Upper lobe of right lung (tissue), 1 donor: ENCODE measurements at regions not wholly inside any gene's neighbourhood (a gene's known extent, or its start where the extent isn't known, plus 50 kb on each side); places are given as distances from the start of the nearest gene placed in this dataset.

Experiments
- ATAC-seq: fragments of 200-7000 bp; cut with Tn5 transposase; one replicate; pipeline ENCODE4 v1.9.1; 2020; ENCODE audit warnings: mild to moderate bottlenecking, moderate library complexity
- DNase-seq: peaks from one replicate; pipeline ENCODE4 v3.0.0-alpha.2; 2020
- H3K27ac ChIP-seq: fragments of 200-600 bp; one replicate; pipeline ENCODE4 v1.8.0; 2022
- H3K27me3 ChIP-seq: fragments of 200-600 bp; one replicate; pipeline ENCODE4 v1.8.0; 2022; ENCODE audit warnings: mild to moderate bottlenecking
- H3K36me3 ChIP-seq: fragments of 200-600 bp; one replicate; pipeline ENCODE4 v1.8.0; 2022
- H3K4me1 ChIP-seq: fragments of 200-600 bp; one replicate; pipeline ENCODE4 v1.8.0; 2022
- H3K4me3 ChIP-seq: fragments of 200-600 bp; one replicate; pipeline ENCODE4 v1.8.0; 2022; ENCODE audit warnings: mild to moderate bottlenecking
- H3K9me3 ChIP-seq: fragments of 200-600 bp; one replicate; pipeline ENCODE4 v1.8.0; 2022
- CTCF ChIP-seq: fragments of 200-600 bp; IDR thresholded peaks from one replicate; pipeline ENCODE4 v1.8.0; 2022; ENCODE audit warnings: antibody characterized with exemption
- intact Hi-C: fragments of 100-400 bp; cut with DNase I; formaldehyde crosslinking; loops from one replicate; pipeline ENCODE4 v1.11.0; 2022
- donor health status: DM: no; HTN: yes; CAD: no; lungs with severe emphysema.

DNA sequence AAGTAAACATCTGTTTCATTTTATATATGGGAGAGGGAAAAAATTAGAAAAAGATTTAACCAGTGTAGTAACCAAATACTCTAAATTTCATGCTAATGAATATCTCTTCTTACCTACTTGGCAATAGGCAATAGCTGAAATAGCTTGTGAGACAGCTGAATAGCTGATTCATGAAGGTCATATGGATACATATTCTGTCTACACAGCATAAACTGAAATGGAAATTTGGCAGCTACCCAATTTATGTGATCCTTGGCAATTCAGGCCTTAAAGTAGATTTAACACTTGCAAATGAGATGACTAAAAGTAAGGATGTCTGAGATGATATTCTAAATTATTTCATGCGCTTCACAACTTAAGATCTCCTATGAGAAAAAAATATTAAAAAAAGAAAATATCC lies 261.2 kb upstream of the SEMA3A start:
- intact Hi-C loops: no loop called here
- no peaks in the 10 kb centered on the region for H3K36me3 ChIP-seq
- H3K27me3 ChIP-seq: no peaks in the 10 kb centered on the region
- no peak for DNase-seq
- no peak overlapping the region for H3K4me3 ChIP-seq
- TF ChIP-seq CTCF: no peak
- no peaks in the 10 kb centered on the region for H3K4me1 ChIP-seq
- ATAC-seq: no peak
- no peaks in the 10 kb centered on the region for H3K9me3 ChIP-seq
- H3K27ac ChIP-seq: no peak overlapping the region

- H3K4me3 ChIP-seq: no peak overlapping the region
- no peaks in the 10 kb centered on the region for H3K36me3 ChIP-seq
- no peaks in the 10 kb centered on the region for H3K9me3 ChIP-seq
- no peaks in the 10 kb centered on the region for H3K4me1 ChIP-seq
- ATAC-seq (no peak), DNase-seq (no peak)
- TF ChIP-seq CTCF: no peak
- H3K27ac ChIP-seq: no peak overlapping the region
- no peaks in the 10 kb centered on the region for H3K27me3 ChIP-seq
- intact Hi-C loops: no loop called here
Measured at GRCh38 chr7:84454174-84454959, 259.8 kb upstream of the SEMA3A start.

DNA sequence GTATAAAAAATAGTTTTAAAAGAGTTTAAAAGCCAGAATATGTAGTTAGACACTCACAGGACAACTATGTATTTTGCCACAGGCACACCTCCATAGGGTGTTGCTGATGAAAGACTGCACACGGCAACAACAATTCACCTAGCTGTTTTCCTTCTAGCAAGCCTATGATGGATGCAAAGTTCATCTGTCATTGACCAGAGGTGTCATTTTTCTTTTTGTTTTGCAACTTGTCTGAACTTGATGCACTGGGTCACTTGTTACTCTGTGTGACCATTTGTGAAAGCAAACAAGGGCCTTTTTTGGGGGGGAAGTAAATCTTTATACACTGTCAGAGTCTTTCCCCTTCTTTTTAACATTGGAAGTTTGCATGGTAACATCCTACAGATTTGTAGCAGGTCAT lies 258.0 kb upstream of the SEMA3A start:
- Histone ChIP-seq H3K27ac (no peak overlapping the region), H3K9me3 (no peaks in the 10 kb centered on the region), H3K4me3 (no peak overlapping the region), H3K27me3 (no peaks in the 10 kb centered on the region), H3K36me3 (no peaks in the 10 kb centered on the region), H3K4me1 (no peaks in the 10 kb centered on the region)
- no peak for ATAC-seq
- intact Hi-C loops: no loop called here
- no peak for DNase-seq
- TF ChIP-seq CTCF: no peak

GRCh38 chr7:84450772-84451171 lies 256.2 kb upstream of the SEMA3A start:
- TF ChIP-seq CTCF: no peak
- intact Hi-C loops: no loop called here
- ATAC-seq: no peak
- H3K9me3 ChIP-seq: no peaks in the 10 kb centered on the region
- H3K36me3 ChIP-seq: no peaks in the 10 kb centered on the region
- no peaks in the 10 kb centered on the region for H3K4me1 ChIP-seq
- no peak overlapping the region for H3K27ac ChIP-seq
- no peak for DNase-seq
- H3K27me3 ChIP-seq: no peaks in the 10 kb centered on the region
- no peak overlapping the region for H3K4me3 ChIP-seq

DNA sequence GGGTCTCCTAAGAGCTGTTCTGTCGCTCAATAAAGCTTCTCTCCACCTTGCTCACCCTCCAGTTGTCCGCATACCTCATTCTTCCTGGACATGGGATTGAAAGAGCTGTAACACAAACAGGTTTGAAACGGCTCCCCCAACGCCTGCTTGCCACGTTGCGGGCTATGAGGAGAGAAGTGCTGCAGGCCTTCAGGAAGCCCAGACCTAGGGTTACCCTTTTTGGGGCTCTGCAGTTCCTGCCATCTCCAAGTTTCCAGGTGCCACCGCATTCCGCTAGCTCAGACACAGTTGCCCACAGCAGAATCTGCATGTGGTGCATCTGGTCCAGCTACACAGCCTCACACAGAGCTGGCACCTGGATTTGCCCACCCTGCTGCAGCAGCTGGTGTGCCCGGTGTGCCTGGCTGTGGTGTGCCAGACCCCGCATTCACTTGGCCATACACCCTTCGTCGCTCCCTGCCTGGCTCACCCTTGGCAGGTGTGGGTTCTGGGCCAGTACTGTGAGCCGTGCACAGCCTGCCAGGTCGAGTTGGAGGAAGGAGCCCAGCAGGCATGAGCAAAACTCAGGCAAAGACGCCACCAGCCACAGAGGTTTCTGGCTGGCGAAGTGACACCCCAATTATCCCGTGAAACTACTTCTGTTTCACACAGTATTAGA lies 253.2 kb upstream of the SEMA3A start:
- H3K27ac ChIP-seq: no peak overlapping the region
- intact Hi-C loops: no loop called here
- ATAC-seq: no peak
- TF ChIP-seq CTCF: no peak
- no peaks in the 10 kb centered on the region for H3K36me3 ChIP-seq
- H3K4me1 ChIP-seq: no peaks in the 10 kb centered on the region
- H3K27me3 ChIP-seq: no peaks in the 10 kb centered on the region
- no peak overlapping the region for H3K4me3 ChIP-seq
- H3K9me3 ChIP-seq: no peaks in the 10 kb centered on the region
- no peak for DNase-seq
